Trophoblast cell (in vitro differentiated cells and primary cell): ENCODE measurements at regions not wholly inside any gene's neighbourhood (a gene's known extent, or its start where the extent isn't known, plus 50 kb on each side); places are given as distances from the start of the nearest gene placed in this dataset.

ENCODE experiments used
- DNase-seq, 2 donors: peaks; one replicate each; pipeline ENCODE4 v3.0.0-alpha.2; 2016
- H2AFZ ChIP-seq: 2 replicates; pipeline ENCODE4 v1.6.1; 2013; ENCODE audit warnings: low read length, moderate library complexity, mild to moderate bottlenecking; ENCODE audit not compliant: insufficient read depth, poor library complexity
- H2AK5ac ChIP-seq: 2 replicates; pipeline ENCODE4 v1.6.1; 2013; ENCODE audit warnings: mild to moderate bottlenecking, low read length
- H2BK120ac ChIP-seq: 2 replicates; pipeline ENCODE4 v1.6.1; 2013; ENCODE audit warnings: low read length, mild to moderate bottlenecking, moderate library complexity; ENCODE audit not compliant: insufficient read depth, poor library complexity
- H2BK12ac ChIP-seq: 2 replicates; pipeline ENCODE4 v1.6.1; 2013; ENCODE audit warnings: mild to moderate bottlenecking, low read length, moderate library complexity
- H2BK5ac ChIP-seq: 2 replicates; pipeline ENCODE4 v1.6.1; 2013; ENCODE audit warnings: low read length, low read depth, moderate library complexity, mild to moderate bottlenecking; ENCODE audit not compliant: poor library complexity
- H3K14ac ChIP-seq: 2 replicates; pipeline ENCODE4 v1.6.1; 2013; ENCODE audit warnings: mild to moderate bottlenecking, low read length
- H3K18ac ChIP-seq: 2 replicates; pipeline ENCODE4 v1.6.1; 2013; ENCODE audit warnings: mild to moderate bottlenecking, low read length
- H3K23ac ChIP-seq: 2 replicates; pipeline ENCODE4 v1.6.1; 2013; ENCODE audit warnings: low read length
- H3K27ac ChIP-seq: 2 replicates; pipeline ENCODE4 v1.5.1; 2013; ENCODE audit warnings: low read depth, mild to moderate bottlenecking, inconsistent platforms, low read length, moderate library complexity
- H3K27me3 ChIP-seq: 2 replicates; pipeline ENCODE4 v1.6.1; 2013; ENCODE audit warnings: inconsistent platforms, mild to moderate bottlenecking, low read length, moderate library complexity; ENCODE audit not compliant: insufficient read depth
- H3K36me3 ChIP-seq, 2 experiments: 1 replicate in 1 of 2; 2 replicates in 1 of 2; pipeline ENCODE4 v1.6.1; 2013; ENCODE audit warnings: low read length in 2 of 2, mild to moderate bottlenecking in 2 of 2, moderate library complexity in 1 of 2; ENCODE audit not compliant: insufficient read depth in 2 of 2, control insufficient read depth in 1 of 2
- H3K4ac ChIP-seq: 2 replicates; pipeline ENCODE4 v1.6.1; 2013; ENCODE audit warnings: low read depth, mild to moderate bottlenecking, low read length, moderate library complexity
- H3K4me1 ChIP-seq, 2 experiments: 1 replicate in 1 of 2; 2 replicates in 1 of 2; pipeline ENCODE4 v1.6.1; 2013; ENCODE audit warnings: low read length in 2 of 2, mild to moderate bottlenecking in 2 of 2, moderate library complexity in 1 of 2; ENCODE audit not compliant: insufficient read depth in 2 of 2, control insufficient read depth in 1 of 2
- H3K4me2 ChIP-seq: 2 replicates; pipeline ENCODE4 v1.6.1; 2013; ENCODE audit warnings: inconsistent platforms, mild to moderate bottlenecking, low read length, moderate library complexity
- H3K4me3 ChIP-seq: 2 replicates; pipeline ENCODE4 v1.5.1; 2013; ENCODE audit warnings: mild to moderate bottlenecking, low read depth, low read length, inconsistent platforms
- H3K79me1 ChIP-seq: one replicate; pipeline ENCODE4 v1.6.1; 2013; ENCODE audit warnings: low read length
- H3K79me2 ChIP-seq: 2 replicates; pipeline ENCODE4 v1.6.1; 2013; ENCODE audit warnings: low read length, mild to moderate bottlenecking; ENCODE audit not compliant: control insufficient read depth, insufficient read depth, poor library complexity
- H3K9ac ChIP-seq: 2 replicates; pipeline ENCODE4 v1.6.1; 2013; ENCODE audit warnings: mild to moderate bottlenecking, low read length
- H3K9me3 ChIP-seq: 2 replicates; pipeline ENCODE4 v1.6.1; 2013; ENCODE audit warnings: low read depth, mild to moderate bottlenecking, control low read depth, inconsistent platforms, low read length; ENCODE audit not compliant: insufficient read depth
- H4K12ac ChIP-seq: 2 replicates; pipeline ENCODE4 v1.6.1; 2013; ENCODE audit warnings: low read depth, mild to moderate bottlenecking, low read length, moderate library complexity
- H4K8ac ChIP-seq: 2 replicates; pipeline ENCODE4 v1.6.1; 2013; ENCODE audit warnings: low read depth, mild to moderate bottlenecking, low read length, moderate library complexity
- H4K91ac ChIP-seq: one replicate; pipeline ENCODE4 v1.6.1; 2013; ENCODE audit warnings: low read depth, mild to moderate bottlenecking, low read length, moderate library complexity
- WGBS: extraction: QIAGEN DNeasy Blood & Tissue Kit; methylation state at CpG from one replicate; pipeline ENCODE4 v1.1.7; 2013; ENCODE audit warnings: missing lambda C conversion rate; ENCODE audit not compliant: insufficient read length, insufficient coverage; ENCODE audit errors: extremely low coverage; 5-methylcytosine and 5-hydroxymethylcytosine counted together

DNA sequence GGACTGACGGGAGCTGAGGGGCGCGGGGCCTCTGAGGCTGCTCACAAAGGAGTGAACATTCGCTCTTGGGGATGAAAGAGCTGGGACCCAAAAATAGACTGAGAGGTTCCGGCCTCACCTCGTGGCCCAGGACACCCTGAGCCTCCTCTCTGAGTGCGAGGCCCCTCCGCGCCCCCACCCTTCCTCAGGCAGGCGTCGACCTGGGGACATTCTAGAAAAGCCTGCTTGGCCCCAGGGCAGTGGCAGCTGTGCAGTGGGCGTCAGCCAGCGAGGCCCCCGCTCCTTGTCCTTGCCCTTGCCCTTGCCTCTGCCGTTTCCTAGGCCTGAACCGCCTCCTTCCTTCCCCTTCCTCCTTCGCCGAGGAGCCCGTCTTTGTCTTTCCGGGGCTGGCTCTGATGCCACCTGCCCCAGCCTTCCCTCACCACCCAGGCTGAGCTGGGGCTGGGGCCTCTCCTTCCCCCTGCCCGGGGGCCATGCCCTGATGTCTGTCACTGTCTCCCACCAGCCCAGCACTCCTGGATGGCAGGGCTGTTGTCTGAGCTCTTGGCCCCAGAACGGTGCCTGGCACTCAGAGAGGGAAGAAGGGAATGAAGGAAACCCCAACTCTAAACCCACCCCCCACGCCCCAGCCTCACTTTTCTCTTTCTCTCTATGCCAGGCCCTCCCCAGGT, 208.2 kb upstream of the RTL1 start:
- Histone ChIP-seq H2BK5ac (no peak overlapping the region), H3K79me1 (no peaks in the 10 kb centered on the region), H2BK12ac (no peak overlapping the region), H3K79me2 (no peaks in the 10 kb centered on the region), H4K91ac (no peak overlapping the region), H3K4ac (no peak overlapping the region), H4K12ac (no peak overlapping the region), H2AFZ (no peak overlapping the region), H3K27me3 (no peaks in the 10 kb centered on the region), H3K9me3 (no peaks in the 10 kb centered on the region), H3K4me3 (no peak overlapping the region), H3K9ac (no peak overlapping the region), H3K36me3 (no peaks in the 10 kb centered on the region), H3K27ac (no peak overlapping the region), H3K18ac (no peak overlapping the region), H3K4me2 (no peak overlapping the region), H3K14ac (no peak overlapping the region), H3K23ac (no peak overlapping the region), H3K4me1 (no peaks in the 10 kb centered on the region), H4K8ac (no peak overlapping the region), H2AK5ac (no peak overlapping the region), H2BK120ac (no peak overlapping the region)
- DNase-seq, result no peak
- no CpG with 5 or more reads among the region's 23 CpGs for WGBS

DNA sequence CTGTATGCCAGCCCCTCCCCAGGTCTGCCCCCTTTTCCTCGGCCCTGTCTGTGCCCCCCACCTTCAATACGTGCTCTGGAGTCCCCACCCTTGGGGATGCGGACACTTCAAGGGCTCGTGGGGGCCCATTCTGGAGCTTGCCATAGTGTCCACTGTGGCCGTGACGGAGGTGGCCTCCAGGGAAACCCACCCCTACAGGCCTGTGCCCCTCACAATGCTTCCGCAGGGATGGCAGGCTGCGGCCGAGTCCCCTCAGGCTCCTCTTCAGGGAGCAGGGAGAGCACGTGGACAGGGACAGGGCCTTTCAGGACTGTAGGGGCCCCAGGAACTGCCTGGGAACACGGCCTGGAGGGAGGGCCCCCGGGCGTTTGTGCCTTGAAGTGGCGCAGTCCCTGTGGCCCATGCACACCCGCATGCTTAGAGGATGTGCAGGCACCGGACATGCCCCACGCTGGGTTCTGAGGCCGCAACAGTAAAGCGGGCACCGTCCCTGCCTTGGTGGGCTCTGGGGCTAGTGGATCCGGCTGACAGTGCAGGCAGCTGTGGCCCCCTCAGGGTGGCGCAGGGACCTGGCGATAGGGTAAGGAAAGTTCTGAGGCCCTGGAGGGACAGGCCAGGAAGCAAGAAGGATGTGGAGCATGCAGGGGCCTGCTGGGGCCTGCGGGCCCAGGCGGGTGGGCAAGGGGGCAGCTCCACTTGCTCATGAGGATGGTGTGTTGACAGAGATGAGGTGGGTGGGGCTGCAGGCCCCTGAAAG, 209.0 kb upstream of the RTL1 start:
- H3K23ac ChIP-seq, result no peak overlapping the region
- no peak overlapping the region for H3K4me2 ChIP-seq
- H3K4ac ChIP-seq, result no peak overlapping the region
- no peaks in the 10 kb centered on the region for H3K4me1 ChIP-seq
- H2BK120ac ChIP-seq, result no peak overlapping the region
- no peak overlapping the region for H4K91ac ChIP-seq
- H3K4me3 ChIP-seq, result no peak overlapping the region
- no peaks in the 10 kb centered on the region for H3K27me3 ChIP-seq
- H2AFZ ChIP-seq, result no peak overlapping the region
- no peak overlapping the region for H2BK5ac ChIP-seq
- no peaks in the 10 kb centered on the region for H3K9me3 ChIP-seq
- no peak overlapping the region for H3K9ac ChIP-seq
- no peaks in the 10 kb centered on the region for H3K79me1 ChIP-seq
- H3K27ac ChIP-seq, result no peak overlapping the region
- H4K8ac ChIP-seq, result no peak overlapping the region
- WGBS, result no CpG with 5 or more reads among the region's 25 CpGs
- no peak overlapping the region for H2AK5ac ChIP-seq
- DNase-seq, result no peak
- no peaks in the 10 kb centered on the region for H3K79me2 ChIP-seq
- no peak overlapping the region for H2BK12ac ChIP-seq
- no peak overlapping the region for H3K14ac ChIP-seq
- no peaks in the 10 kb centered on the region for H3K36me3 ChIP-seq
- H3K18ac ChIP-seq, result no peak overlapping the region
- no peak overlapping the region for H4K12ac ChIP-seq

DNA sequence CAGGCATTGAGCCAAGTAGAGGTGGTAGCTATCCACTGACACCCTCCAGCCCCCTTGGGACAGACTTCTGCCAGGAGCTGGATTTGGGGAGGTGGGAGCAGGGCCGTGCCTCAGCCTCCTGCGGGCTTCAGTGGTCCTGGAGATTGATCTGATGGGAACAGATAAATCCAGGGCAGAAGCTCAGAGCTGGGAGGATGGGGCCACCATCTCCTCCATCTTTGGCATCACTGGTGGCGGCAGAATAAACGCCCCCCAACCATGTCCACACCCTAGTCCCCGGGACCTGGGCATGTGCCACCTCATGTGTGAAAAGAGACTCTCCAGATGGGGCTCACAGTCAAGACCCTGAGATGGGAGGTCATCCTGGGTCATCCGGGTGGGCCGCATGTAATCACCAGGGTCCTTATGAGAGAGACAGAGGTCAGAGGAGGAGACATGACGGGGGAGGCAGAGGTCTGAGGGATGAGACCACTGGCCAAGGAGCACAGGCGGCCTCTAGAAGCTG, 209.6 kb upstream of the RTL1 start:
- no peak overlapping the region for H4K91ac ChIP-seq
- no peaks in the 10 kb centered on the region for H3K9me3 ChIP-seq
- no peak overlapping the region for H3K9ac ChIP-seq
- H3K27me3 ChIP-seq, result no peaks in the 10 kb centered on the region
- H2AFZ ChIP-seq, result no peak overlapping the region
- no peak overlapping the region for H3K18ac ChIP-seq
- no peak overlapping the region for H3K27ac ChIP-seq
- no peak overlapping the region for H2BK5ac ChIP-seq
- H3K4me1 ChIP-seq, result no peaks in the 10 kb centered on the region
- no peaks in the 10 kb centered on the region for H3K79me1 ChIP-seq
- H2AK5ac ChIP-seq, result no peak overlapping the region
- no peak overlapping the region for H4K12ac ChIP-seq
- no peak overlapping the region for H3K4ac ChIP-seq
- no peak overlapping the region for H3K14ac ChIP-seq
- no peaks in the 10 kb centered on the region for H3K36me3 ChIP-seq
- H2BK120ac ChIP-seq, result no peak overlapping the region
- DNase-seq, result no peak
- H2BK12ac ChIP-seq, result no peak overlapping the region
- no peak overlapping the region for H3K4me2 ChIP-seq
- H3K4me3 ChIP-seq, result no peak overlapping the region
- no peak overlapping the region for H4K8ac ChIP-seq
- no CpG with 5 or more reads among the region's 9 CpGs for WGBS
- H3K23ac ChIP-seq, result no peak overlapping the region
- H3K79me2 ChIP-seq, result no peaks in the 10 kb centered on the region

DNA sequence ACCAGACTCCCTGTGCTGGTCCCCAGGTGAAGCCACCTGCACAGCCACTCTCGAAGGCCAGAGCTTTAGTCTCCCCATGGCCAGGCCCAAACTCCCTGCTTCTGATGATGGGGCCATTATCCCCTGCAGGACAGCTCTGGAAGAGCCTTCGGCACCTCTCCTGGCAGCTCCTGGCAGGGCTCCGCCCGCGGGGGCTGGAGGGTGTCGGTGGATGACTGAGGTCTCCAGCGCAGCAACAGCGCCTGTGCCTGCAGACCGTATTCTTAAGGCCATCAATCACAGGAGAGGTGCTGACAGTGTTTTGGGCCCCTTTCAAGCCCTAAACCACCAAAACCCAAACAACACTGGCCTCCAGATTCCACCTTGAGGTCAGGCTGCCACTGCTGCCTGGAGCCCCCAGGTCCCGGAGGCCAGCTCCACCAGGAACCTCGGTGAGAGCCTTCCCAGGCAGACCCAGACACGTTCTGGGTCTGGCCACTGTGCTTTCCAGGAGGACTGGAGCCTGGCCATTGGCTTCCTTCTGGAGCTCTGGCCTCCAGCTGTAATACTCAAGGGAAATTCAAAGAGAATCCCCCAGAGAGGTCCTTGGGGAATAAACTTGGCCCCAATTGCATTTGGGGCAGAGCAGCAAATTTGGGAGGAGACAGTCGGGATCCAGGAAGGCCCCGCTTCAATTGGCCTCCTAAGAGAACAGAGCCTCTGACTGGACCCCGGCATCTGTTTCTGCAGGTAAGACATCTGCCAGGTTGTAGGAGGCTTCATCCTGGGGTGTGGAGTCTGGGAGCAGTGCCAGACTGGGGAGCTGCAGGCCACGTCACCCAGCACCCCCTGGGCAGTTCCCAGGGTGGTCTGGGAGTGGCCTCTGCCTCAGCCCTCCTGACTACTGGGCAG, 210.6 kb upstream of the RTL1 start:
- H4K91ac ChIP-seq, result no peak overlapping the region
- no peak for DNase-seq
- H3K4me3 ChIP-seq, result no peak overlapping the region
- H3K79me2 ChIP-seq, result no peaks in the 10 kb centered on the region
- no peak overlapping the region for H3K18ac ChIP-seq
- no peak overlapping the region for H2AFZ ChIP-seq
- WGBS, result no CpG with 5 or more reads among the region's 16 CpGs
- no peak overlapping the region for H3K4me2 ChIP-seq
- no peak overlapping the region for H3K9ac ChIP-seq
- no peak overlapping the region for H3K14ac ChIP-seq
- no peaks in the 10 kb centered on the region for H3K79me1 ChIP-seq
- H3K9me3 ChIP-seq, result peaks cover 2% of the 10 kb centered on the region
- no peak overlapping the region for H3K23ac ChIP-seq
- H2AK5ac ChIP-seq, result no peak overlapping the region
- no peak overlapping the region for H2BK120ac ChIP-seq
- no peaks in the 10 kb centered on the region for H3K27me3 ChIP-seq
- no peak overlapping the region for H4K12ac ChIP-seq
- no peak overlapping the region for H3K4ac ChIP-seq
- H4K8ac ChIP-seq, result no peak overlapping the region
- H2BK12ac ChIP-seq, result no peak overlapping the region
- no peak overlapping the region for H3K27ac ChIP-seq
- H2BK5ac ChIP-seq, result no peak overlapping the region
- no peaks in the 10 kb centered on the region for H3K36me3 ChIP-seq
- H3K4me1 ChIP-seq, result no peaks in the 10 kb centered on the region
